Tibial artery (tissue), 4 donors: ENCODE measurements at regions not wholly inside any gene's neighbourhood (a gene's known extent, or its start where the extent isn't known, plus 50 kb on each side); places are given as distances from the start of the nearest gene placed in this dataset.
"Not testable (repeated sequence)": the region's sequence is repeated elsewhere in the genome, so short reads cannot be mapped to it uniquely, and the experiment has no call there.

Experiments used
- DNase-seq, 2 donors: peaks; one replicate each; pipeline ENCODE4 v3.0.0-alpha.2; 2019
- H3K27ac ChIP-seq, 2 donors: fragments of 200-600 bp; sonication (generic) in 1 of 2; 1 replicate in 1 of 2; 2 replicates in 1 of 2; pipeline ENCODE4 v1.5.1; 2018 to 2019; ENCODE audit warnings: mild to moderate bottlenecking in 1 of 2
- H3K27me3 ChIP-seq, 2 donors: fragments of 200-600 bp; sonication (generic) in 1 of 2; one replicate each; pipeline versions ENCODE4 v1.5.1 to v1.6.0; 2016 to 2019
- H3K36me3 ChIP-seq, 3 donors: fragments of 200-600 bp; sonication (generic) in 2 of 3; one replicate each; pipeline ENCODE4 v1.5.1; 2016 to 2019; ENCODE audit warnings: mild to moderate bottlenecking in 2 of 3
- H3K4me1 ChIP-seq, 4 donors: fragments of 200-600 bp; sonication (generic) in 2 of 4; 1 replicate in 3 of 4; 2 replicates in 1 of 4; pipeline ENCODE4 v1.5.1; 2016 to 2019
- H3K4me3 ChIP-seq, 2 donors: fragments of 200-600 bp; sonication (generic) in 1 of 2; 1 replicate in 1 of 2; 2 replicates in 1 of 2; pipeline ENCODE4 v1.5.1; 2018 to 2019; ENCODE audit warnings: mild to moderate bottlenecking in 2 of 2
- H3K9me3 ChIP-seq, 3 donors: fragments of 200-600 bp; sonication (generic) in 1 of 3; one replicate each; pipeline ENCODE4 v1.5.1; 2016 to 2019
- intact Hi-C: fragments of 100-400 bp; cut with DNase I; formaldehyde crosslinking; loops from one replicate; pipeline ENCODE4 v1.15.0; 2023; ENCODE audit warnings: low total_unique reads
- TF ChIP-seq, protein P1 (sequence below), 2 experiments: fragments of 200-600 bp in 1 of 2; fragments of 450-650 bp in 1 of 2; IDR thresholded peaks; one replicate each; pipeline ENCODE4 v1.5.1; 2017 to 2019; ENCODE audit warnings: antibody characterized with exemption in 2 of 2, mild to moderate bottlenecking in 1 of 2, moderate library complexity in 1 of 2

DNA sequence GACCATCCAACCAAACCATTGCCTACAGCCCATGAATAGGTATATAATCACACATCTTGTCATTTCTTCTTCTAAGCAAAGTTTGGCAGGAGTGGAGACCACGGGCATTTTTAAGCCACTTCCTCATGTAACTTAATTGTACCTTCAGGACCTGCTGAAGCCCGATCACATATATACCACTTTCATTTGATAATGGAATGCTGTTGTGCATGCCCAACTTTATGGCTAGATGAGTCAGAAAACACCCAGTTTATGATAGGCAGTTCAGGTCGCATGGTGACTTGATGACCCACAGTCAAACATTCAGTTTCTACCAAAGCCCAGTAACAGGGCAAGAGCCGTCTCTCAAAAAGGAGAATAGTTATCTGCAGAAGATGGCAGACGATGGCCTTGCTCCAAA is 2295.0 kb upstream of the ACO1 start:
- intact Hi-C loops: no loop called here
- Histone ChIP-seq H3K36me3 (no peaks in the 10 kb centered on the region), H3K4me3 (no peak overlapping the region), H3K27ac (no peak overlapping the region), H3K4me1 (no peaks in the 10 kb centered on the region), H3K27me3 (no peaks in the 10 kb centered on the region), H3K9me3 (no peaks in the 10 kb centered on the region)
- no peak for DNase-seq
- TF ChIP-seq, protein P1, sequence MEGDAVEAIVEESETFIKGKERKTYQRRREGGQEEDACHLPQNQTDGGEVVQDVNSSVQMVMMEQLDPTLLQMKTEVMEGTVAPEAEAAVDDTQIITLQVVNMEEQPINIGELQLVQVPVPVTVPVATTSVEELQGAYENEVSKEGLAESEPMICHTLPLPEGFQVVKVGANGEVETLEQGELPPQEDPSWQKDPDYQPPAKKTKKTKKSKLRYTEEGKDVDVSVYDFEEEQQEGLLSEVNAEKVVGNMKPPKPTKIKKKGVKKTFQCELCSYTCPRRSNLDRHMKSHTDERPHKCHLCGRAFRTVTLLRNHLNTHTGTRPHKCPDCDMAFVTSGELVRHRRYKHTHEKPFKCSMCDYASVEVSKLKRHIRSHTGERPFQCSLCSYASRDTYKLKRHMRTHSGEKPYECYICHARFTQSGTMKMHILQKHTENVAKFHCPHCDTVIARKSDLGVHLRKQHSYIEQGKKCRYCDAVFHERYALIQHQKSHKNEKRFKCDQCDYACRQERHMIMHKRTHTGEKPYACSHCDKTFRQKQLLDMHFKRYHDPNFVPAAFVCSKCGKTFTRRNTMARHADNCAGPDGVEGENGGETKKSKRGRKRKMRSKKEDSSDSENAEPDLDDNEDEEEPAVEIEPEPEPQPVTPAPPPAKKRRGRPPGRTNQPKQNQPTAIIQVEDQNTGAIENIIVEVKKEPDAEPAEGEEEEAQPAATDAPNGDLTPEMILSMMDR (IDR thresholded peaks at IDR 0.05): no peak

DNA sequence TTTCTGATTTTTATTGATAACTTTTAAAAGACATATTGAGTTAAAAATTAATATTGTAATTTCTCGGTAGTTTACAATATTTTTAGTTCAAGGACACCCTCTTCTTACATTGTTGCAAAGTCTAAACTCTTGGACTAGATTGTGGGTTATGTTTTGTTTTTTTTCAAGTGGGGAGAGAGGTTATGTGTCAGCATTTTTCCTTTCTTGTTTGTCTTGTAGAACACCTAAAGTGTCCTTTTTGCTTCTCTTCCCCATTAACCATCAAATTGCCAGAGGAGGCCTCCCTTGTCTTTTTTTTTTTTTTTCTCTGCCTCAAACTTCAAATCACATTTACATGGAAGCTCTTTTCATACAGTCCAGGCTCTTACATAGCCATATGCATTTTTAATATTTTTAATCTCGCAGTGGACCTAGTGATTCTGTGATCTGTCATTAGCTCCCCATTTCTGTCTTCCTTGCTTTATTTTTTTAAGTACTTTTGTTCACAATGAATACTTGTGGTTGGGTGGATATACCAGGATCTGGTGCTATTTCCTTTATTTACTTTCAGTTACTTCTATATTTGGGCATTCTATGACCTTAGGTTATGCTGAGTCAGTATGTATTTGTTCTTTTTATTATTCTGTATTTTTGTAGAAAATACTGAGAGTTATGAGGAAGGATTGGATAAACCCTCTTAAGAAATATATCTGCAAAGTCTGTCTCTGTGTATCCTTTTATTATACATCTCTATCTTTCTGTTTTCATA is 2280.6 kb upstream of the ACO1 start:
- no peaks in the 10 kb centered on the region for H3K9me3 ChIP-seq
- intact Hi-C loops: no loop called here

DNA sequence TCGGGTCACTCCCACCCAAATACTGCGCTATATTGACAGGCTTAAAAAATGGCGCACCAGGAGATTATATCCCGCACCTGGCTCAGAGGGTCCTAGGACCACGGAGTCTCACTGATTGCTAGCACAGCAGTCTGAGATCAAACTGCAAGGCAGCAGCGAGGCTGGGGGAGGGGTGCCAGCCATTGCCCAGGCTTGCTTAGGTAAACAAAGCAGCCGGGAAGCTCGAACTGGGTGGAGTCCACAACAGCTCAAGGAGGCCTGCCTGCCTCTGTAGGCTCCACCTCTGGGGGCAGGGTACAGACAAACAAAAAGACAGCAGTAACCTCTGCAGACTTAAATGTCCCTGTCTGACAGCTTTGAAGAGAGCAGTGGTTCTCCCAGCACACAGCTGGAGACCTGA is 2277.3 kb upstream of the ACO1 start:
- H3K27ac ChIP-seq, H3K4me3 ChIP-seq, H3K4me1 ChIP-seq, H3K9me3 ChIP-seq, intact Hi-C loops, H3K27me3 ChIP-seq, DNase-seq, H3K36me3 ChIP-seq: not testable (repeated sequence)

More for the DNA sequence above, 2280.6 kb upstream of the ACO1 start:
- Histone ChIP-seq H3K4me1 (no peaks in the 10 kb centered on the region), H3K27me3 (no peaks in the 10 kb centered on the region), H3K36me3 (no peaks in the 10 kb centered on the region), H3K27ac (no peak overlapping the region), H3K4me3 (no peak overlapping the region)
- DNase-seq: no peak
- TF ChIP-seq, protein P1 (IDR thresholded peaks at IDR 0.05): no peak

DNA sequence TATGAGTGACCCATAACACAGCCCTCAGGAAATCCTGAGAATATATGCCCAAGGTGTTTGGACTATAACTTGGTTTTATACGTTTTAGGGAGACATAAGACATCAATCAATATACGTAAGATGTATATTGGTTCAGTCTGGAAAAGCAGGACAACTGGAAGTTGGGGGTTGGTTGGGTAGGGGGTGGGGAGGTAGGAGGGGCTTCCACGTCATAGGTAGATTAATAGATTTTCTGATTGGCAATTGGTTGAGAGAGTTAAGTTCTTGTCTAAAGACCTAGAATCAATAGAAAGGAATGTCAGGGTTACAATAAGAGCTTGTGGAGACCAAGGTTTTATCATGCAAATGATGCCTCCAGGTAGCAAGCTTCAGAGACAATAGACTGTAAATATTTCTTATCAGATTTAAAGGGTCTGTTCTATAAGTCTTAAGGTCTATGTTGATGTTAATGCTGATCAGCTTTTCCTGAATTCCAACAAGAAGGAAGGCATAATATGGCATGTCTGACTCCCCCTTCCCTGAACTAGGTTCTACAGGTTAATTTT is 2267.7 kb upstream of the ACO1 start:
- Histone ChIP-seq H3K4me3 (no peak overlapping the region), H3K4me1 (no peaks in the 10 kb centered on the region), H3K27ac (no peak overlapping the region), H3K36me3 (no peaks in the 10 kb centered on the region), H3K9me3 (no peaks in the 10 kb centered on the region), H3K27me3 (no peaks in the 10 kb centered on the region)
- intact Hi-C loops: no loop called here
- TF ChIP-seq, protein P1 (IDR thresholded peaks at IDR 0.05): no peak
- DNase-seq: no peak

DNA sequence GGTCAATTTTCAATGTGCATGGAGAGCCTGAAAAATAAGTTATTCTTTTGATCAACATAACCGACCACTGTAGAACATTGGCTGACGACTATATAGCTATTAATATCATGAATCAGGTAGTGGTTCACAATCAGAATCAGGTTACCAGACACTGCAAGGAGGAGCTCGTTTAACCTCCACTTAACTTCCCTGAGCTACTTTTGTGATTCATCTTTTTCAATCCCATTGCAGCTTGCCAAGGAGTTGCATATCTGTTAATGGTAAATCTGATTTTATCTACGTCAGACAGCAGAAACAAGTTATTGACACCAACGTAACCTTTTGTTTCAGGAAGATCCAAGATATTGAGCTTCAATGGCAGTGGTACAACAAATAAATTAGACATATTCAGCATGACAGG is 2263.8 kb upstream of the ACO1 start:
- Histone ChIP-seq H3K27ac (no peak overlapping the region), H3K27me3 (no peaks in the 10 kb centered on the region), H3K4me3 (no peak overlapping the region), H3K4me1 (no peaks in the 10 kb centered on the region), H3K9me3 (no peaks in the 10 kb centered on the region), H3K36me3 (no peaks in the 10 kb centered on the region)
- TF ChIP-seq, protein P1 (IDR thresholded peaks at IDR 0.05): no peak
- intact Hi-C loops: no loop called here
- DNase-seq: no peak

DNA sequence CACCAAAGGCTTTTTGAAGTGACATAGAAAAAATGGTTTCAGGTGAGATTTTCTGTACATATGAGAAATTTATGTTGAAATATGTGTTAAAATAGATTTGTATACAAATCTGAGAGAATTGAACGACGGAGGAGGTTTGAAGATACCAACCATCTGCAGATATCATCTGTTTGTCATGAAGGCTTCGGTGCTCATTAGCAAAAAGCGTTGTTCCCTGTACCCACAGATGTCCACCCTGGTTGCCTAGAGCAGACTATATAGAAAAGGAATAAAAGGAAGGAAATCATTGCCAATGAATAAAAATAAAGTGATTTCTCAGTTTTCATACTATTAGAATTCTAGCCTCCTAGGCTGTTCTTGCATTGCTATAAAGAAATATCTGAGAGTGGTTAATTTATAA is 2262.8 kb upstream of the ACO1 start:
- no peaks in the 10 kb centered on the region for H3K4me1 ChIP-seq
- no peak overlapping the region for H3K27ac ChIP-seq
- TF ChIP-seq, protein P1 (IDR thresholded peaks at IDR 0.05): no peak
- H3K9me3 ChIP-seq: no peaks in the 10 kb centered on the region
- intact Hi-C loops: no loop called here
- DNase-seq: no peak
- no peak overlapping the region for H3K4me3 ChIP-seq
- no peaks in the 10 kb centered on the region for H3K27me3 ChIP-seq
- no peaks in the 10 kb centered on the region for H3K36me3 ChIP-seq
